NCI-H2196 (cell line): ENCODE measurements at regions not wholly inside any gene's neighbourhood (a gene's known extent, or its start where the extent isn't known, plus 50 kb on each side); places are given as distances from the start of the nearest gene placed in this dataset.

ENCODE experiments used
- DNase-seq: peaks from one replicate; lab custom pipeline; 2025; ENCODE audit not compliant: unreplicated experiment; lab: John Stamatoyannopoulos, UW

- DNase-seq = no peak
Observed at GRCh38 chr5:30957591-30957990, 235.9 kb upstream of the CDH6 start.

GRCh38 chr5:30956251-30956650 lies 237.2 kb upstream of the CDH6 start:
- no peak for DNase-seq

GRCh38 chr5:30937070-30937469 lies 256.4 kb upstream of the CDH6 start:
- no peak for DNase-seq

- no peak for DNase-seq
Observed at GRCh38 chr5:30933599-30933998, 259.9 kb upstream of the CDH6 start.

GRCh38 chr5:30932273-30933017 lies 261.0 kb upstream of the CDH6 start:
- DNase-seq = no peak

GRCh38 chr5:30930736-30931135 lies 262.8 kb upstream of the CDH6 start:
- DNase-seq = no peak

- DNase-seq = no peak
Observed at GRCh38 chr5:30928956-30929355, 264.5 kb upstream of the CDH6 start.

- no peak for DNase-seq
Observed at GRCh38 chr5:30926218-30926617, 267.3 kb upstream of the CDH6 start.

- no peak for DNase-seq
Observed at GRCh38 chr5:30921388-30921787, 272.1 kb upstream of the CDH6 start.

- no peak for DNase-seq
Observed at GRCh38 chr5:30918171-30918570, 275.3 kb upstream of the CDH6 start.

- DNase-seq = no peak
Observed at GRCh38 chr5:30908356-30908755, 285.1 kb upstream of the CDH6 start.

GRCh38 chr5:30900367-30900766 lies 293.1 kb upstream of the CDH6 start:
- no peak for DNase-seq

- DNase-seq = no peak
Observed at GRCh38 chr5:30894811-30895210, 298.7 kb upstream of the CDH6 start.

- DNase-seq = no peak
Observed at GRCh38 chr5:30891660-30892059, 301.8 kb upstream of the CDH6 start.

- DNase-seq = no peak
Observed at GRCh38 chr5:30890377-30890776, 303.1 kb upstream of the CDH6 start.

GRCh38 chr5:30880514-30880913 lies 313.0 kb upstream of the CDH6 start:
- DNase-seq = no peak

GRCh38 chr5:30879887-30880286 lies 313.6 kb upstream of the CDH6 start:
- no peak for DNase-seq

- DNase-seq = no peak
Observed at GRCh38 chr5:30878746-30879145, 314.7 kb upstream of the CDH6 start.

- DNase-seq = no peak
Observed at GRCh38 chr5:30878296-30878695, 315.2 kb upstream of the CDH6 start.

GRCh38 chr5:30874241-30875034 lies 319.0 kb upstream of the CDH6 start:
- DNase-seq = no peak

GRCh38 chr5:30871196-30871595 lies 322.3 kb upstream of the CDH6 start:
- no peak for DNase-seq

GRCh38 chr5:30867711-30868110 lies 325.8 kb upstream of the CDH6 start:
- DNase-seq = no peak

- DNase-seq = no peak
Observed at GRCh38 chr5:30866142-30866541, 327.3 kb upstream of the CDH6 start.
